GM12878 (cell line): ENCODE measurements at regions not wholly inside any gene's neighbourhood (a gene's known extent, or its start where the extent isn't known, plus 50 kb on each side); places are given as distances from the start of the nearest gene placed in this dataset.

Experiments
- ATAC-seq: fragments of 200-7000 bp; cut with Tn5 transposase; 3 replicates; pipeline ENCODE4 v1.9.1; 2020; ENCODE audit warnings: mild to moderate bottlenecking, moderate library complexity
- BruUV-seq: library from RNA; stranded (reverse); fragments of 400-500 nt; replicated peaks from 2 replicates; lab custom pipeline; 2021; lab: Mats Ljungman, UMichigan
- CTCF ChIA-PET: fragments of 300-600 bp; sonication (Branson Sonifier 250); formaldehyde crosslinking; extraction: SDS; loops from one replicate; lab custom pipeline; 2021; ENCODE audit warnings: inconsistent platforms; lab: Yijun Ruan, JAX
- POLR2A ChIA-PET: fragments of 350-600 bp; formaldehyde crosslinking; extraction: SDS; loops from one replicate; lab custom pipeline; 2021; ENCODE audit warnings: inconsistent platforms; lab: Charles Lee
- RAD21 ChIA-PET: fragments of 300-600 bp; sonication (Branson Sonifier 250); formaldehyde crosslinking; loops from one replicate; lab custom pipeline; 2023; ENCODE audit warnings: antibody characterized with exemption; ENCODE audit not compliant: unreplicated experiment; lab: Charles Lee
- SMC1A ChIA-PET: fragments of 300-600 bp; sonication (Branson Sonifier 250); formaldehyde crosslinking; loops from one replicate; lab custom pipeline; 2023; ENCODE audit not compliant: unreplicated experiment, uncharacterized antibody; lab: Charles Lee
- DNase-seq: peaks from one replicate; pipeline ENCODE4 v3.0.0-alpha.2; 2011; ENCODE audit warnings: low read depth, low spot score
- FAIRE-seq: peaks from 3 replicates; lab custom pipeline; 2011; peaks lifted over from hg19 to GRCh38; lab: Jason Lieb, UNC
- H2AFZ ChIP-seq: 2 replicates; pipeline ENCODE4 v1.6.0; 2011; ENCODE audit warnings: low read depth, low read length, control low read depth; ENCODE audit not compliant: control insufficient read depth
- H3K27ac ChIP-seq: 2 replicates; pipeline ENCODE4 v1.5.1; 2011; ENCODE audit warnings: control low read depth; ENCODE audit not compliant: control insufficient read depth, insufficient read depth
- H3K27me3 ChIP-seq, 2 experiments: replicated peaks in 1 of 2; 2 replicates each; pipeline versions ENCODE4 v1.6.0 to v1.6.1; 2011; ENCODE audit warnings: low read length in 1 of 2; ENCODE audit not compliant: control insufficient read depth in 2 of 2, insufficient read depth in 2 of 2
- H3K36me3 ChIP-seq, 2 experiments: 2 replicates each; pipeline ENCODE4 v1.5.1; 2011; ENCODE audit warnings: low read length in 1 of 2; ENCODE audit not compliant: control insufficient read depth in 2 of 2, insufficient read depth in 2 of 2
- H3K4me1 ChIP-seq: 2 replicates; pipeline ENCODE4 v1.6.1; 2011; ENCODE audit warnings: mild to moderate bottlenecking, low read length, moderate library complexity, mixed read lengths; ENCODE audit not compliant: control insufficient read depth, insufficient read depth
- H3K4me2 ChIP-seq: 2 replicates; pipeline ENCODE4 v1.6.0; 2011; ENCODE audit warnings: control low read depth; ENCODE audit not compliant: control insufficient read depth, insufficient read depth
- H3K4me3 ChIP-seq: fragments of 200-600 bp; sonication (generic); 2 replicates; pipeline ENCODE4 v1.5.1; 2016
- H3K79me2 ChIP-seq: 2 replicates; pipeline ENCODE4 v1.6.0; 2011; ENCODE audit warnings: low read length; ENCODE audit not compliant: control insufficient read depth, insufficient read depth
- H3K9ac ChIP-seq: 2 replicates; pipeline ENCODE4 v1.8.0; 2011; ENCODE audit warnings: low read length, control low read depth, mixed read lengths; ENCODE audit not compliant: control insufficient read depth, insufficient read depth
- H3K9me3 ChIP-seq: replicated peaks from 3 replicates; pipeline ENCODE4 v1.5.1; 2011; ENCODE audit warnings: mild to moderate bottlenecking, low read length; ENCODE audit not compliant: control insufficient read depth, insufficient read depth
- H4K20me1 ChIP-seq: 2 replicates; pipeline ENCODE4 v1.6.0; 2011; ENCODE audit not compliant: control insufficient read depth, insufficient read depth
- CREM ChIP-seq: IDR thresholded peaks from 2 replicates; pipeline ENCODE4 v1.6.1; 2014; ENCODE audit warnings: antibody characterized with exemption, low read depth
- DPF2 ChIP-seq: fragments of 450-650 bp; IDR thresholded peaks from 2 replicates; pipeline ENCODE4 v1.6.1; 2017; ENCODE audit warnings: mild to moderate bottlenecking
- ETV6 ChIP-seq, 2 experiments: fragments of 450-650 bp in 1 of 2; IDR thresholded peaks in 1 of 2; conservative IDR thresholded peaks in 1 of 2; 2 replicates each; pipeline ENCODE4 v1.6.1; 2014; ENCODE audit warnings: antibody characterized with exemption in 1 of 2, borderline replicate concordance in 1 of 2, low read depth in 1 of 2, mild to moderate bottlenecking in 1 of 2, moderate library complexity in 1 of 2
- PML ChIP-seq: IDR thresholded peaks from 2 replicates; pipeline ENCODE4 v1.6.1; 2012; ENCODE audit warnings: low read length, inconsistent platforms
- SPI1 ChIP-seq: IDR thresholded peaks from 2 replicates; pipeline ENCODE4 v1.6.1; 2011; ENCODE audit warnings: low read depth, mild to moderate bottlenecking, low read length, moderate library complexity, borderline replicate concordance; ENCODE audit not compliant: insufficient read depth
- SUZ12 ChIP-seq: fragments of 200-600 bp; sonication (generic); IDR thresholded peaks from one replicate; pipeline ENCODE4 v1.6.1; 2018; ENCODE audit warnings: antibody characterized with exemption, mild to moderate bottlenecking; ENCODE audit not compliant: unreplicated experiment
- WGBS: methylation state at CpG from one replicate; pipeline ENCODE4 v1.1.6; 2016; ENCODE audit warnings: low lambda C conversion rate; ENCODE audit not compliant: insufficient replicate concordance, insufficient coverage; ENCODE audit errors: missing lambda C conversion rate; 5-methylcytosine and 5-hydroxymethylcytosine counted together
- in situ Hi-C: fragments of 300-500 bp; cut with MboI; formaldehyde crosslinking; loops from 9 replicates; pipeline ENCODE4 v1.14.3; 2018; ENCODE audit warnings: mixed read lengths
- intact Hi-C: fragments of 100-400 bp; cut with micrococcal nuclease; formaldehyde crosslinking; loops from one replicate; pipeline ENCODE4 v1.14.2; 2022; ENCODE audit not compliant: unreplicated experiment

GRCh38 chr4:156036496-156036895 is 82.8 kb upstream of the CTSO start (continued):
- no peak for TF ChIP-seq CREM
- no peak for TF ChIP-seq SUZ12

GRCh38 chr4:156029691-156030090 is 76.0 kb upstream of the CTSO start:
- ATAC-seq (no peak), FAIRE-seq (no peak), DNase-seq (no peak)
- RAD21 ChIA-PET, result no interaction called here
- Histone ChIP-seq H2AFZ (no peak overlapping the region), H3K27ac (no peak overlapping the region), H3K27me3 (no peaks in the 10 kb centered on the region), H3K79me2 (no peaks in the 10 kb centered on the region), H3K4me2 (no peak overlapping the region), H3K4me3 (no peak overlapping the region), H3K36me3 (no peaks in the 10 kb centered on the region), H3K4me1 (no peaks in the 10 kb centered on the region), H3K9me3 (no peaks in the 10 kb centered on the region), H4K20me1 (no peaks in the 10 kb centered on the region), H3K9ac (no peak overlapping the region)
- no TSS peak for BruUV-seq
- CTCF ChIA-PET, result interaction anchor here (1.0 kb wide), 1 partner anchor 92 kb away, joined by 3 read pairs; no protein-coding TSS in a partner anchor
- intact Hi-C loops (no loop called here), in situ Hi-C loops (no loop called here)
- POLR2A ChIA-PET, result interaction anchor here (0.6 kb wide), 1 partner anchor 17 kb away, joined by 5 read pairs; no protein-coding TSS in a partner anchor
- no peak for TF ChIP-seq ETV6 (conservative IDR thresholded peaks at IDR 0.05 in 1 of 2, IDR thresholded peaks at IDR 0.05 in 1 of 2; ENCODE audit: borderline replicate concordance in 1 of 2, low read depth in 1 of 2)
- WGBS, result 33% methylated on average over 1 of the region's 1 CpG
- SMC1A ChIA-PET, result no interaction called here

GRCh38 chr4:156021298-156021697 is 67.6 kb upstream of the CTSO start:
- no peak overlapping the region for H2AFZ ChIP-seq
- in situ Hi-C loops, result no loop called here
- TF ChIP-seq PML (no peak), SPI1 (0 out of 2 replicates have a peak, but pooled peaks have one; percentile 4), DPF2 (no peak)

More at GRCh38 chr4:156021298-156021697, 67.6 kb upstream of the CTSO start:
- H3K4me2 ChIP-seq, result no peak overlapping the region
- POLR2A ChIA-PET, result no interaction called here
- no peaks in the 10 kb centered on the region for H3K4me1 ChIP-seq
- DNase-seq (no peak), ATAC-seq (no peak), FAIRE-seq (no peak)
- no peak overlapping the region for H3K4me3 ChIP-seq
- H3K9ac ChIP-seq, result no peak overlapping the region
- WGBS, result 34% methylated on average over 6 of the region's 6 CpGs
- no peaks in the 10 kb centered on the region for H3K79me2 ChIP-seq
- intact Hi-C loops, result no loop called here
- CTCF ChIA-PET, result no interaction called here
- no peaks in the 10 kb centered on the region; a peak in 2 of 4 replicates for H3K27me3 ChIP-seq
- H3K36me3 ChIP-seq, result no peaks in the 10 kb centered on the region
- no TSS peak for BruUV-seq
- no peak overlapping the region for H3K27ac ChIP-seq
- no peaks in the 10 kb centered on the region for H3K9me3 ChIP-seq
- RAD21 ChIA-PET, result no interaction called here
- SMC1A ChIA-PET, result no interaction called here
- no peaks in the 10 kb centered on the region for H4K20me1 ChIP-seq
